Left forelimb (tissue), 1 donor: ENCODE measurements at regions not wholly inside any gene's neighbourhood (a gene's known extent, or its start where the extent isn't known, plus 50 kb on each side); places are given as distances from the start of the nearest gene placed in this dataset.

Experiments used
- DNase-seq: peaks from one replicate; pipeline ENCODE4 v3.0.0-alpha.2; 2018; ENCODE audit warnings: low spot score

DNA sequence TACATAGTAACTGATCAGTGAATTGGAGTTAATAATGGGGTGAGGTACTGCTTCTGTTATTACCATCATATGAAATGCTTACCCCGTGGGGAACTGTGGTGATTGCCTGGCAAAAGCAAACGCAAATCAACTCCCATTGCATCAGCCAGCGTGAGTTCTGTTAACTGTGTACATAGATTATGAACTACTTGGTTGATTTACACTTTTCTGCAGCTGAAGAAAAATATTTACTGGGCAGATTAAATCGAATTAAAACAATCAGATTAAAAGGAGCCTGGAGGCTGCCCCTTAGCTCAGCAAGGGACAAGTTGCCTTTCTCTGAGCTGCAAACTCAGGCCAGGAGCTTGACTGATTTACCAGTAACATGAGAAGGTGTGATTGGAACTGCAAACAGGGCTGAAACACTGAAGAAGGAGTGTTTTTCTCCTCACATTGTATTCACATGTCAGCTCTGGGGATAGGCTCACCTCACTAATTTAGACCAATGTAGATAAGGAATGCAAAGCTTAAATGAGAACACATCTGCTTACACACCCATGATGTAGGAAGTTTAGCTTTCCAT is 220.1 kb downstream of the OSR1 start:
- no peak for DNase-seq

DNA sequence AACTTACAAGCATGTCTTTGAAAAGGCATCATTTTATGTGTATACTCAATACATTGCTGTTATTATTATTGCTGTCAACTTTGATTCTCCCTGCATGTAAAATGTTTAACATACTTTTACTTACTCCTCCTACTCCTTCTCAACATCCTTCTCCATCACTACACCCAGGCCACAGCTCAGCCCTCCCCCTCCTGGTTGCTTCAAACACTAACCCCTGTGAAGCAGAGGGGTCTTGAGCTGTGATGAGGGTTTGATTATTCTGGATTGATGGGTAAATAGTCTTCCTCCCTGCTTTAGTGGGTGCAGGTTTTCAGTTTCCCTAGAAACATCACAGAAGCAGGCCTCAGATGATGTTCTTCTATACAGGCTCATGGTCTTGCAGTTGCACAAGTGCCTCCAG is 221.0 kb downstream of the OSR1 start:
- no peak for DNase-seq

DNA sequence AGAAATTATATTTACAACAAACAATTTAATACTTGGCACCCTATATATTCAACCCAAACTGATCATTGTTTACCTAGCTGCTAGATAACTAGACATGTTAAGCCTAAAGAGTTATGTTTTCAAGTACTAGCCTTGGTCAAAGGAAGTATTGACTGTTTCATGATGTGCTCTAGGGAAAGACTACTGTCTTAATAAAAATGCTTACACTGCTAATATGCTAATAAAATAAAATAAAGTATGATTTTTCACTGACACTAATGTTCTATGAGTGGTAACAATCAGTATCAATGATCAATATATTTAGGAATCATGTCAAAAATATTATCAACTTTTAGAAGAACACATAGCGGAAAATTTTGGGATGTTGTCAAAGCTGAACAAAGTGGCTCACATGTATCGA is 225.5 kb downstream of the OSR1 start:
- no peak for DNase-seq

DNA sequence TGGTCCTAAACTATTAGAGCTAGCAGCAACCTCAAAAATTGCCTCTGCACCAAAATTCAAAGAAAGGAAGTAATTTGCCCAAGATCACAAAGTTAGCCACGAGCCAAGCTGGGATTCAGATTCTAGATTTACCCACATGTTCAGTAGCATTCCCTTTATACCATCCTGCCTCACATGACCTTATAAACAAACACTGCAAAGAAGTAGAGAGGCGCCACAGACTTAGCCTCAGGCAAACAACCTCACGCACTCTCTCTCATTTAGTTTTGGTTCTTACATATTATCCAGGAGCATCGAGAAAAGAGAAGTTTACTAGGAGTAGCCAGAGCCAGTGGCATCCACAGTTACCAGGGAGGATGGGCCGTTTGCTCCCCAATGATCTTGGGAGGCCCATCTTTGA is 226.6 kb downstream of the OSR1 start:
- DNase-seq, result no peak

DNA sequence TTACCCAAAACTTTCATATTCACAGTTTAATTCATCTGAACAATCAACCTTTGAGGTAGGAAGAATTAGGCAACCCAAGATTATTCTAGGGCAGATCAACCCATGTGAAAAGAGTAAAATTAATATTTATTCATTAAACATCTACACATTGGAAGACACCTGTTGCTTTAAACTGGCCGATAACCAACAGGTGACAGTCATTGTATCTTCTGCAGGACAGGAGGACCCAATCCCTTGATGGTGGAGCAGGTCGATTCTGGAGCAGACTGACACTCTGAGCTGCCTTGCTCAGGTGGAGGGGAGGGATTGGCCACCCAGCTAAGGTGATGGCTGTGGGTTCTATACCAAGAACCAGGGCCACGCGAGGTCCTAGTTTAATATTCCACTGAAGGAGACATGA is 230.3 kb downstream of the OSR1 start:
- DNase-seq, result no peak

DNA sequence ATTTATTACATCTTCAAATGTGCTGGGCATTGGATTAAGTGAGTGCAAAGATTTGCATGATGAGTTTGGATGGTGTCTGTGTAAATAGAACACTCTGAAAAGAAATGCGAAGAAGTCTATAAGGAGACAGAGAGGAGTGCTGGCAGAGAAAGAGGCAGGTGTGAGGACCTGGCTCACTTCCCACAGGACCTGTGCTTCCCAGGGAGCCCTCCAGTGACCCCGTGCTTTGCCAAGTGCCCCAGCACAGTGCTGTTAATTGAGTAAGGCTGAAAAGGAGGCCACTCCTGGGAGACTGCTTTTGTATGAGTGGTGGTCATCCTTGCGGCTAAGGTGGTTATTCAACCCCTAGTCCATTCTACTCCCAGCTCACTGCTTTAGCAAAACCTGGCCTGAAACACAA is 230.8 kb downstream of the OSR1 start:
- no peak for DNase-seq

DNA sequence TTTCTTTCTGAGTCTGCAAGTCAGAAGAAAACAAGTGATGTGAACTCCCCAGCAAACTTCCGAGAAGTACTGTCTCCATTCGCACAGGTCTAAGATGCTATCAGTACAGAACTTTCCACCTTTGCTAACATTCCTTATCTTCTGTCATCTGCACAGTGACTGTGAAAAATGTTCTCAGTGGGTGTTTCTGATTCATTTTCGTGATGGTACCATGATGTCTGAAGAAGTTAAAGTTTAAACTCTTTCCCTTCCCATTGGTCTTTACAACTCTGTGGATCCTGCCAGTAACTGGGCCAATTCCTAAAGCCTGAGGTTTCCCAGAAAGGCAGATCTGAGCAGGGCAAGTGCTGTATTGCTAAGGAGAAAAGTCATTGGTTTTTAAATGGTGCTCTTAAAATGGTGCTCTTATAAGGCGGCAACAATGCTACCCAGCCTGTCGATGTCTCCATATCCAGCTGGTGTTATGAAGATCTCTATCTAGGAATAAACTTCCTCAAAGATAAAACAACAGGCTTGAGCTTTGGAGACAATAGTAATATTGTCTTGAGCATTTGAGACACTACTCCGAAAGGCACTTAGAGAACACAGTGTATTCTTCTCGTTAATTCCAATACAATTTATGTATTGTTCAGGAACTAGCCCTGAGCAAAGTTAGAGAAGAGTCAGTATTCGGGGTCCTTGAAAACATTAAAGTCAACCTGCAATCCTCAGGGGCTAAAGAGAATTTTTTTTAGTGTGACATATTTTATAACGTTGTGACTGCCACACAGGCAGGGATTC is 232.3 kb downstream of the OSR1 start:
- no peak for DNase-seq

DNA sequence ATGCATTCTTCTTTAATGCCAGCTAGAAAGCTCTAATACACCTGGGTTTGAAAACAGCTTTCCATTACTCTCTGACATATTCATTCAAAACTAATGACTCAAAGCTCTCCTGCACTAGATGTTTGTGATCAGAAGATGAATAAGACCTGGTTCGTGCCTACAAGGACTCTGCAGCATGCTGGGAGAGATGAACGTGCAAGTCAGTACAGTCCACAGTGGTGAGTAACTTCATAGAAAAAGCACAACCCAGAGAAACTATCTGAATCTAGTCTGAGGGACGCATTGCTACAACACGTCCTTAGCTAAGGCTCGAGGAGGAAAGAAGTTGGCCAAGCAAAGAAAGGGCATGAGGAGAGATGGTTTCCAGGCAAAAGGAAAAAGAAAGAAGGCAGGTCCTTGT is 234.3 kb downstream of the OSR1 start:
- DNase-seq, result no peak

DNA sequence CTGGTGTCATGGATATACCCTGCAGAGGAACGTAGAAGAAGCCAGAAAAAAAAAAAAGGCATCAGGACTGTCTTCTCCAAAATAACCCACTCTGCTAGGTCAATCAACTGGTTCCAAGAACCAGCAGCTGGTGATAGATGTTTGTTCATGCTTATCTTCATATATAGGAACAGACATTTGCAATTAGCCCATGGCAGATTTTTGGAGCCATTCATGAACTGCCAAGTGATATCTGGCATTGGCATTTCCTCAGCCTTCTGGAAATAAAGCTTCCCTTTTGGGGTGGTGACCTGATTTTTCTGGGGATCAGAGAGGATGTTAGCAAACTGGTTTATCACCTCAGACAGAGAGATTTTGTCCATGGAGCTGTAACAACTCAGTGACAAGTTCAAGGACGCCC is 234.9 kb downstream of the OSR1 start:
- no peak for DNase-seq

DNA sequence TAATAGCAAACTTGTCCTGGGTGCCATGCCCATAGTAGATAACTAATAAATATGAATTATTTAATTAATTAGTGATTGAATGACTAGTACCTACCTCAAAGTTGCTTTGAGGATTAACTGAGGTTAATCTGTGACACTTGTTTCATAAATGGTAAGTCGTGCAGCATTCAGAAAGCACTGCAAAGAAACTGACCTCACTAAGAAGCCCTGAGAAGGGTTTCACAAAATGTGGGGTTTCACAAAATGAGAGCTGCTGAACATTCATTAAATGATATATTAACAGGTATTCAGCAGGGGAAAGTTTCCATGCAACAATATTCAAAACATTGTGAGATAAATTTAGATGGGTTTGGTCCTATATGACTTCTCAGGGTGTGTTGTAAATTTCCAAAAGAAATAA is 236.2 kb downstream of the OSR1 start:
- no peak for DNase-seq

DNA sequence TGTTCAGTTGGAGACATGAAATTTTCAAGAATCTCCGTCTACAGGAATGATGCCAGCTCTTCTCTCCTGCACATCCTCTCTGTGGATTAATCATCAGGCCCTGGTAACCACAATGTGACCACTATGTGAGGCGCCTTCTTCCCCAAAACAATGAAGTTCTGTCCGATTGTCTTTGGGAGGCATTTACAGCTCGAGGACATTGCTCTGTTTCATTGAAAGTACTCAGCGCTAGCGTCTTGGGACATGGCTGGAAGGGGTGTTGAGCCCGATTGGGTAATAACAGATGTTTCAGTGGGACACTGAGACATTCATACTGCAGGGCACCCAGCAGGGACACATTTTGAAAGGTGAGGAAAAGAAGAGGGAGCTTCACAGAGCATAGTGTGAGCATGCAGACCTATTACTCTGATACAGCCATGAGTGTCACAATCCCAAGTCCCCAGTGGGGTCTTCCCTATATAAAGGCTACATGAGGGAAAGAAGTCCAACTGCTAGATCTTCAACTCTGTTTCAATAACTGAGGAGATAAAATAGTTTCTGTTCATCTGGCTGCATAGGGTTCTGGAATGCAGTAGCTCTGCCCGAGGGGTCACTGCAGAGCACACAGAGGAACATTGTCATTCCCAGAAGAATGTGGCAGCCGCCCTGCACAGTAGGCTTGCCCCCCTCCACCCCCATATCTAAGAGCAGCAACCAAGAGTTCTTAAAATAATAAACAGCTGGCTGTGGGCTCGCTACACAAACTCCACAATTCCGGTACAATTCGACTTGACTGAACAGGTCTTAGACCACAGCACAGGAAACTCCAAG is 237.3 kb downstream of the OSR1 start:
- no peak for DNase-seq

DNA sequence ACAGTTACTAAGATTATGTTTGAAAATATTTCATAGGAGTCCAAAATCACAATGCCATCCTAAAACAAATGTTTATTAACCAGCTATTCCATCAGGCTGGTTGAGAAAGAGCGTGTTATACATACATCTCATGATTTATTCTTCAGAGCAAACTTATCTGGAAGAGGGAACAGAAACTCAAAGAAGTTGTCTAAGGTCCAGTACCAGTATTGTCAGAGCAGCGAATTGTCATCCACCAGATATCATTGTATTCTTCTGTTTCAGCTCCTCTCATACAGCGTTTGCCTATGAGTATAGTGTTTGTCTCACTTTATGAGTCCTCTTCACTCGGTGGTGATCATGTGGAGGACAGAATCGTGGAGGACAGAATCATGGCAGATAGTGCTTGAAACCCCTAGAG is 238.2 kb downstream of the OSR1 start:
- no peak for DNase-seq

DNA sequence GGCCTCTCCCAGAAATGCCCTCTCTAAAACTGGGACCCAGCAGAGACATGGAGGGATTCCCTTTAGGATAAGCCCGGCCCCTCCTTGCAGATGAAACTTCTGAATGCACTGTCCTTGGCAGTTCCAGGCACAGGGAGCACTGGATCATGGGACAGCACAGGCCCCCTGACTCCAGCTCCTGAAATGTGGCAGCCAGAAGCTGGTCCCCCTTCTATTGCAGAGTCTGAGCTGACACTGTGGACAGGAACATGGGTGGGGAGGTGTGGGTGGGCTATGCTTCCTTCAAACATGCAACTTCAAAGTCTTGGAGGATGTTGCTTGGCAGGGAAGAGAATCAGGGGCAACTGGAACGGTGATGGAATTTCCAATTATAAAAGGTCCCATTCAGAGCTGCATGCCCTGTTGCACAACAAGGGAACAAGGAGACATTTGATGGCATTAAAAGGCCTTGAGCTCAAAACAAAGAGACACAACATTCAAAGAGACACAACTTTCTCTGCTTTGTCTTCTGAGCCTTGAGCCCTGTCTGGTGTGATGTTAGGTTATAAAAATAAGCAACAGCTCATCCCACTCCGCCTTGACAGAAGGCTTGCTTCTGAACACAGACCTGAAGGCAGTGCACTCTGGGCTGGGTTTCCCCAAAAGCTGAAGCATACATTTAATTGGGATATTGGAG is 239.0 kb downstream of the OSR1 start:
- no peak for DNase-seq

DNA sequence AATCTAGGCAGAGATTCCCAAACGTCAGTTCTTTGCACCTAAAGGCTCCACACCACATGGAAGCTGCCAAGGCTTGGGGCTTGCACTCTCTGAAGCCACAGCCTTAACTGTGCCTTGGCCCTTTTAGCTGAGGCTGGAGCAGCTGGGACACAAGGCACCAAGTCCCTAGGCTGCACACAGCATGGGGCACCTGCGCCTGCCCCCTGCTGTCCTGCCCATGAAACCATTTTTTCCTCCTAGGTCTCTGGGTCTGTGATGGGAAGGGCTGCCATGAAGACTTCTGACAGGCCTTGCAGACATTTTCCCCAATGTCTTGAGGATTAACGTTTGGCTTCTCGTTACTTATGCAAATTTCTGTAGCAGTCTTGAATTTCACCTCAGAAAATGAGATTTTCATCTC is 241.5 kb downstream of the OSR1 start:
- no peak for DNase-seq

DNA sequence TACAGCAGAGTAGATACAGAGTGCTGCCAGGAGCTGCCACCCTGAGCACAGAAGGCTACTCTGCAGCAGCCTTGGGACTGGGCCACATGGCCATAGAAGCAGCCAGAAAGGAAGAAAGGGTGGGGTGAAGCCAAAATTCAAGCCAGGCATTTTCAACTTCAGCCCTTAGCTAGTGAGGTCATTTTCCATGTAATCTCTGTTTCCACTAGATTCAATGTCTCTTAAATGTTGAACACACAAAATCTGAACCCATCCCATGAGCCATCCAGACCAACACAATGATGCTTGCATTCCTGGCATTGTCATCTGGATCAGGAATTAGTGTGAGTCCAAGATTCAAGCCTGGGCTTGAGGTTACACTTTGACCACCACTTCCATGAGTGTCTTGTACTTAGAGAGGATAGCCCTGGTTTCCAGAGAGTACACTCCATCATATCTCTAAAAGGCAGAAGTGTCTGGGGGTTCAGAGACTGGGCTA is 243.6 kb downstream of the OSR1 start:
- DNase-seq, result no peak

DNA sequence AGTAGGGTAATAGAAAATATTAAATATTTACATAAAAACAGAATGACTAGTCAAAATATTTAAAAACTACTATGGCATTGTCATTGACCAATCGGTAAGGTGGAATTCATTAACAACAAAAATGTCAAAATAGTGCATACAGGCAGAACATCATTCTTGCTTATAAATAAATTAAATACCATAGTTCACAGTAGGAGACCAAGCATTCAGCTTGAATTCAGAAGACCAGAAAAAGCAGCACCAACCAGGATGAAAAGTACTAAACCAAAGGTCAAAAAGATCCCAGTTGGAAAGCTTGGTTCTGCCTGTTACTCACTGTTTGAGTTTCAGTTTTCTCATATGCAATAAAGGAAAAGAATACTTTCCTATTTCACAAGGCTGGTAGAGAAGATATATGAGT is 244.3 kb downstream of the OSR1 start:
- DNase-seq, result no peak

DNA sequence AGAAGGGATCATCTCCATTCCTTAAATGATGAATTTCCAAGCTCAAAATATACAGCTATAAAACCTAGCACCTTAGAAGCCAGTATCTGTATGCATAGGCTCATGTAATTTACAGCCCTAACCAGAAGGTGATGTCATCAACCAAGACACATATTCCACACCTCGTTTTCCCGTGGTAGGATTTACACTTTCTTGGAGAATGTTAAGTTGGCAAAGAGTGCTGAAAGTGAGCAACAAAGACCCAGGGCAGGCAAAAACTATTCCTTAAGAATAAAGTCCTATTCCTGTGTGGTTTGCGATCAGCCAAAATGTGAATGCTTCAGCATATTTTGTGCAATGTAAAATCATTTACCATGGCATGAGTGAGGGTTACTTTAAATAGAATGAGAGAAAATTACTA is 247.1 kb downstream of the OSR1 start:
- no peak for DNase-seq

DNA sequence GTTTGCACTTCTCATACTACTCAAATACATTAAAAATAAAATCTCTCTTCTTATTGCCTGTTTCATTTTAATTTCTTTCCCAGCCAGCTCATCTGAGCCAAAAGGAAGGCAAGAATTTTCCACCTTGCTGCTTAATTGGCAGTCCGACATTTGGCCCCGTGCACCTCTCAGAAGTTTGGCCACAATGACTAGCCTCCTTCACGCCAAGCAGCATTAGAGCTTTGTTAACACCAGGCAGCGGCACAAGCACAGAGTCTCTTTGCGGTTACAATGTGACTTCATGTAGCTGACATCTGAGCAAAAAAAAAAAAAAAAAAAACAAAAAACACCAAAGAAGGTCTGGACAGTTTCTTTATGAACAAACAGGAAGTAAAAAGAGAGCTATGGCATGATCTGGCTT is 248.9 kb downstream of the OSR1 start:
- DNase-seq, result no peak

DNA sequence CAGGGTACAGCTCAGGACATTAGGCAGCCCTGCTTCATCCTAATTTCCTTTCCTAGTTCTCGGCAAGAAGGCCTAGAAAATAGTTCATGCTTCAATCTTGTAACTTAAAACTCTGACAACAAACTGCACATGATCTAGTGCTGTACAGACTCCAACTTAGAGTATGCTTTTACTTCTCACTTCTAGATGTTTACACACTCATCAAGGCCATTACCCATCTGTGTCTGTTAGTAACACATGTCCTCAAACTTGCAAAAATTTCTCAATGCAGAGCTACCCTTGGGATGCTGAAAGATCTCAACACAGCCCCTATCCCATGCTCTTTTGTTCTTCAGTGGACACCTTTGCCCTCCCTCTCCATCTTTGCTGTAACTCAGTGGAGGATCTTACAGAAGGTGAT is 252.0 kb downstream of the OSR1 start:
- DNase-seq, result no peak

DNA sequence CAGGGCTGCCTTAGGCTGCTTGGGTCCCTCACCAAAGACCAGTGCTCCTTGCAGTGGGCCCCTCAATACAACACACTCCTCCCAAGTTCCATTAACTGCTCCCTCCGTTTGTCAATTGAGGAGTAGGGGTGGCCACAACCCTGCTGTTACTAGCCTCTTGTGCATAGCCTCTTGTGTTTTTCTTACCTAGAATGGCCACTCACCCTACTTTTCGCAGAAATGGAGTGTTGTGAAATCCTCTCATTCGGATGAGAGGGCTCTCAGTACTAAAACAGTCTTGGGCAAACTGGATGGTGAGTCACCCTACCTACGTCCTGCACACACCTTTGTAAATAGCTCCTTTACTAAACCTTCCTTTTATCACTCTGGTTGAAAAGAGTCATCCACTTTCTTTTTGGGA is 253.9 kb downstream of the OSR1 start:
- no peak for DNase-seq

DNA sequence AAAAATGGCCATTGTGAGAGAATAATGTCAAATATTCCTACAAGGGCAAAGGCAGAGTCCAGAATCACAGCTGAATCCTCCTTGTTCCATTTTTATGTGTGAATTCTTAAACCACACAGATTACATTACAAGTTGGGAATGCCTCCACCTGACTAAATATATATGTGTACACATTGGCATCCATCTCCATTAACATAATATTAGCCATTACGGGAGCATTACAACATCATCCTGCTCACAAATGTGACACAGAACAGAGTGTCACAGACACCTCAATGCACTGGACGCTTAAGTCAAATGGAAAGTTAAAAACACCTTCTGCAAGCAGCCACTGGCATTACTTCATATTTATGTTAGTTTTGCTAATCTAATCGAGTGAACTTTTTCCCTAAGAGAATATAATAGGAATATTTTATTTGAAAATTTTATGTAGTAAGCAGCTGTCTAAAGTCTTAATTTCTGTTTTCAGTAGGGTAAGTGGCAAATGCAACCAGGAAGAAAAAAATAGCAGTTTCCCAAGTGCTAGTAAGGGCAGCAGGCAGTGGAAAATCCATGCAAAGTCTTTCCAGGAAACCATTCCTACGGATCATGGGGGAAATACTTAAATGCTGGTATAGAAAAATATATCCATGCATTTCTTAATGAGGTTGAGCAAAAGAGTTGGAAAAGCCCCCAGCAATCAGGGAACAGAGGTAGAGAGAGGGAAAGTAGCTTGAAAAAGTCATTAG is 255.6 kb downstream of the OSR1 start:
- no peak for DNase-seq

DNA sequence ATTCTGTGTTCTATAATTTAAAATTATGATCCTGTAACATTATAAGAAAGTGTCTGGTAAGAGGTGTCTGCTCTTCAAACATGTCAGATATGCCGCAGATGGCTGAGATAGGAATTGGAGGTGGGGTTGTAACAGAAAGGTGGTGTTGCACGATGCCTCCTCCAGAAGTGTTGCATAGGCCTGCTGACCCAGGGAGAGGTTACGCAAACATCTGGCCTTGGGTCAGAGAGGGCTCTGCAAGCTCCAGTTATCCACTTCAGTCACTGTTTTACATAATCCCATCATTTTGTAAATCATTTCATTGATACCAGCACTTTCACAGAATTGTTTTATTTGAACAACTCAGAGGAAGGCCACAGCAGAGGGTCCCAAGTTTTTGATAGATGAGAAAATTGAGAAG is 256.5 kb downstream of the OSR1 start:
- no peak for DNase-seq
